ENCODE measurements at regions not wholly inside any gene's neighbourhood (a gene's known extent, or its start where the extent isn't known, plus 50 kb on each side); places are given as distances from the start of the nearest gene placed in this dataset.
"Not testable (repeated sequence)": the region's sequence is repeated elsewhere in the genome, so short reads cannot be mapped to it uniquely, and the experiment has no call there.

DNA sequence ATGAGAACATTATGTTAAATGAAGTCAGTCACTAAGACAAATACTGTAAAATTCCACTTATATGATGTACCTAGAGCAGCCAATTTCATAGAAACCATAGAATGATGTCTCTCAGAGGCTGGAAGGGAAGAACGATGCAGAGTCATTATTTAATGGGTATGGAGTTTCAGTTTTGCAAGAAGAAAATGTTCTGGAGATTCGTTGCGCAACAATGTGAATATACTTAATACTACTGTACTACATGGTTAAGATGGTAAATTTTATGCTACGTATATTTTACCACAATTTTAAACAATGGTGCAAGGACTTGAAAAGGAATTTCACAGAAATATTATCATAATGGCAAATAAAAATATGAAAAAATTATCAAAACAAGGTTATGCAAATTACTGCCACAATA lies 972.6 kb downstream of the KCNMA1 start:
- no peak for DNase-seq (ENCODE audit: low spot score)

DNA sequence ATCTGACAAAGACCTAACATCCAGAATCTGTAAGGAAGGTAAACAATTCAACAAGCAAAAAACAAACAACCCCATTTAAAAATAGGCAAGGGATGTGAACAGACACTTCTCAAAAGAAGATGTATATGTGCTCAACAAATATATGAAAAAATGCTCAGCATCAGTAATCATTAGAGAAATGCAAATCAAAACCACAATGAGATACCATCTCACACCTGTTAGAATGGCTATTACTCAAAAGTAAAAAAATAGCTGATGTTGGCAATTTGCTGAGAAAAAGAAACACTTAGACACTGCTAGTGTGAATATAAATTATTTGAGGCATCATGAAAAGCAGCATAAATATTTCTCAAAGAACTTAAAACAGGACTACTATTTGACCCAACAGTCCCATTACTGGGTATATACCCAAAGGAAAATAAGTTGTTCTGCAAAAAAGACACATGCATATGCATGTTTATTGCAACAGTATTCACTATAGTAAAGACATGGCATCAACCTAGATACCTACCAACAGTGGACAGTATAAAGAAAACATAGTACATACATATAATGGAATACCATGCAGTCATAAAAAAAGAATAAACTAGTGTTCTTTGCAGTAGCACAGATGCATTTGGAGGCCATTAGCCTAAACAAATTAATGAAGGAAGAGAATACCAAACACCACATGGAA lies 980.1 kb downstream of the KCNMA1 start:
- DNase-seq (ENCODE audit: low spot score) = no peak

DNA sequence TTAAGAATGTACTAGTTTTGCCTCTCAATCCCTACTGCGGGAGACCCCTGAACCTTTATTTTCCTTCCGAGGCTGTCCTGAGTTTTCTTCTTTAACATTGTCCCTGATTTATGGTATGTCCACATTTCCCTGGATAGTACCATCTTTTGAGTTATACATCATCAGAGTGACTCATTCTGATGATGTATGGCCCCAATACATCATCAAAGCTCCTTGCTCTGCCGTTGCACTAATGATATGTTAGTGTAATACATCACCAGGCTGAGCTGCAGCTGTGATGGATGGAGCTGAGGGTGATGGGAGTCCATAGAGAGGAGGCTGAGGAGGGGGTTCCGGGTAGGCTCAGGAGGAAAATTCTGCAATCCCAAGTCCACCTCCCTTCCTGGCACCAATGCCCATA lies 986.5 kb downstream of the KCNMA1 start:
- no peak for DNase-seq (ENCODE audit: low spot score)

DNA sequence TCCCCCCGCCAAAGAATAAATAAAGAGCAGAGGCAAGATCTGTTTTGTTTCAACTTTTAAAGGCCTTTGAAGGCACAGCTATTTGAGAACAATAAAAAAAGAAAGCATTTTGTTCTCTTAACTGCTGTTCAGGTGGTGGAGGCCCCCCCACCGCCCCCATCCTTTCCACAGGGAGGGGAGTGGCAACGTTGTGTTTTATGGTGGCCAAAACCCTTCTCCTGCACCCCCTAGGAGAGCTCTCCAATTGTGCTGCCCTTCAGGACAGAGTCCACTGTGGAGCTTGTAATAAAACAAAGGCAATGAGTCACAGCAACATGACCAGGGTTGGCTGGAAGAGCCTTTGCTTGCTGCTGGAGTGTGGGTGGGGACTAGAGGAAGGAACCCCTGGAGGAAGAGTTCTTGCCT lies 987.9 kb downstream of the KCNMA1 start:
- DNase-seq (ENCODE audit: low spot score) = no peak

DNA sequence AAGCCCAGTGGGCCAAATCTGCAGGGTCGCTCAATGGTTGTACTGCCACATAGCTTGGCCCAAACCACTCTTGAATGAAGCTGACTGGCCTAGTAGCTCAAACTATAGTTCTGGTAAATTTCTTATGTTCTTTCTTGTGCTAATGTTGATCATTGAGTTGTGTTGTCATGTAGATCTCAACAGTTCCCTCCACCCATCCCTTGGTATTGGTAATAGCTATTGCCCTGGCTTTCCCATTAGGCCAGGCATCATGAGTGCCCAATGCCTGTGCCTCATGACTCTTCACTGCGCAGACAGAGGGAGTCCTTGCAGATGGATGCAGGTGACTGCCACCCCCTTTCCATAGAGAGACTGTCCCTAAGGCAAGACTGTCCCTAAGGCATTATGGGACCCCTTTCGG lies 988.4 kb downstream of the KCNMA1 start:
- DNase-seq (ENCODE audit: low spot score) = no peak

DNA sequence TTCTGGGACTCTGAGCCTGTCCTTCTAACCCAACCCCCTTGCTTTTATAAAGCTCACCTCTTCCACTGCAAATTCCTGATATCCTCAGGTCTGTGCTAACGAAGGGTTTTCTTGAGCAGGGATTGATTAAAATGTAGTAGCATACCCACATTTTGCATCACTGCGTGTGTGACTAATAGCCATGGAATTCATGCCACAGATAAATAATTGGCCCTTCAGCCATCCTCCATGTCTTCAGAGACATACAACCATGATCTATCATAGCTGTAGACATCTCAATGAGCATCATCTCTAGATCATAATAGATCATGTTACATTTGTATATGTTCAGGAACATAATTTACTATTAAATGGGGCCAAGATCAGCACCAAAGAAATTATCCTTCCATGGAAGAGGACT lies 990.3 kb downstream of the KCNMA1 start:
- DNase-seq (ENCODE audit: low spot score) = no peak

DNA sequence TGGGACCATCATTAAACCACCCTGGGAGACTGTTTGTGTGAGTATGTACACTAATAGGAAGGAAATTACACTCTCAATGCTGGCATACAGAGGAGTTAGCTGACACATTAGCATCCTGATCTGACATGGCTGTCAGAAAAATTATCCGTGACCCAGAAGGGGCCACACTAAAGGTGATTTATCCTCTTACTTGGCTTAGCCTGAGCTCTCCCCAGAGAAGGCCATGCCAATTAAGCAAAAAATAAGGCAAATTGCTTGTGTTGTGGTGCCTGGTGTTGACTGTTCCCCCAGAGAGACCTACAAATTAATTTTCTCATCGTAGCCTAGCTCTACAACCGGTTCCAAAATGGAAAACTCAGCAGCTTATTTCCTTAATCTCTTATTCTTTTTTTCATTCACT lies 992.3 kb downstream of the KCNMA1 start:
- no peak for DNase-seq (ENCODE audit: low spot score)

DNA sequence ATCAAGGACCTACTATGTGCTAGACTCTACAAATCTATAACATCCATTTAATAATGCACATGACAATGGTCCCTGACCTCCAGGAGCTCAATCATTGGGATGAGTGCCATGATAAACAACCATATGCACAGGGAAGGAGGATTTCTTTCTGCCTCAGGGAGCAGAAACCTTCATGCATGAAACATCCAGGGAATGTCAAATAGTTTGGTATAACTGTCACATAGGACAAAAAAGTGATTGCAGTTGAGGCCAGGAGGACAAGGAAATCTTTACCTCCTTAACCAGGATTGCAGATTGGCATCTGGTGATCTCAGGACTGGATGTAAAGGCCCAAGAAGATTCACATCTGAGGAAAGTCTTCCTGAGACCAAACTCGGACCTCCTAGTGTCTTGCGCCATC lies 993.1 kb downstream of the KCNMA1 start:
- DNase-seq (ENCODE audit: low spot score) = no peak

DNA sequence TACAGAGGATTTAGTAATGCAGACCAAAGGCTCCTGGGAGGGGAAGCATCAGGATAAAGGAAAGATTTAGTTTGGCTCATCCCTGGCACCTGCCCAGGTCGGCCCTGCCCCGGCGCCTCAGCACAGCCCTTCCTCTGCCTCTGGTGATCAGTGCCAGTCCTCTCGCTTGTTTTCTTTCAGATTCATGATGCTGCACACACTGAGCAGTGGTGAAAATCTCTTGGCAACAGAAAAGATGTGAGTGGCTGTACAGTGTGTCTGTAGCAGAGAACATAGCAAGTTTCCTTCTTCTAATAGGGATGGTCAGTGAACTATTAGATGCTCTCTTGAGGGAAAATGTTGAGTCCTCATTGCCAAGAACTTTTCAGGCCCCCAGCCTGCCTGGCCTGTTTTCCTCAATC lies 994.1 kb downstream of the KCNMA1 start:
- no peak for DNase-seq (ENCODE audit: low spot score)

DNA sequence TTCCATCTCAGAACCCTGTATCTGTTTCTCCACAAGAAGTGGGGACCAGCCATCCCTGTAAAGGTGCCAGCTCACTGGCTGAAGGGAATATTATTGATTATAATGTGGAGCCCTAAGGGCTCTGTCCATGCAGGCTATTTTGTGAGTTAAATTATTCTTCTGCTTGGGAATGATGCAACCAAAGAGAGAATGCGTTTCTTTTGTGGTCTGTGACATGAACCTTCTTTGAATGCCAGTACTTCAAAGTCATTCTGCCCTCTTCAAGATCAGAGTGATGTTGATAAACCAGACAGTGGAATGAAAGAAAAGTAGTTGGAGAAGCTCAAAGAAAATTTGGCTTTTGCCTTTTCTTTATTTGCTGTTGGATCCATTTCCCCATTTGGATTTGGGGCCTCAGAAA lies 995.2 kb downstream of the KCNMA1 start:
- no peak for DNase-seq (ENCODE audit: low spot score)

DNA sequence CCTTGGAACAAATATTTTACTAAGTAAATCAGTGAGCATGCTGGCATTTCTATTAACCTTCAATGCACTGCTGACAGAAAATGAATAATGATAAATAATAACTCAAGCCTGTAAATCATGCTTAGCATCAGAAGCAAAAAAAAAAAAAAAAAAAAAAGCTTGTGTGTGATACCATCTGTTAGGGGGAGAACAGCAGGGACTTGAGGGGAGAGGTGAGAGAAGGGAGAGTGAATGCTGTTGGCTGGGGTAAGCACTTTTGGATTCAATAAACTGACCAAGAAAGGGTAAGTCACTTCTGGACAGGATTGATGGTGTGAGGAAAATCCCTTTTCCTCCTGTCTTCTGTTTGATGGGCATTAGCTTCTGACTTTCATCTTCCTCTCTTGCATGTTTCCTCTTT lies 996.4 kb downstream of the KCNMA1 start:
- DNase-seq (ENCODE audit: low spot score) = no peak

DNA sequence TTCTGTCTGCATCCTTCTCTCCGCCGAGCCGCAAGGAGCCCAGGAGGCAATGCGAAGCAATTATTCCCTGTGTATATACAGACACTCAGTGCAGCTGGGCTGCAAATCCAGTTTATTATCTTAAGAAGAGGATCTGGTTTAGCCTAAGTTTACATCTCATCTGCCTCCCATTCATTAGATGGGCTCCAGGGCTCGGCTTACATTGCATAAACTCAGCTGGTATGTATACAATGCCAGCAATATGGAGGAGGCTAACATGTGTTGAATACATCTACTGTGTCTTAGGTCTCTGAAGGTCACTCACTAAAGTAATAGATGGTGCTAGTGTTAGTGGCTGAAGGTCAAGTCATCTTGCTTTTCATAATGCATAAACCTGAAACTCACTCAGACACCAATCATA lies 996.8 kb downstream of the KCNMA1 start:
- no peak for DNase-seq (ENCODE audit: low spot score)

DNA sequence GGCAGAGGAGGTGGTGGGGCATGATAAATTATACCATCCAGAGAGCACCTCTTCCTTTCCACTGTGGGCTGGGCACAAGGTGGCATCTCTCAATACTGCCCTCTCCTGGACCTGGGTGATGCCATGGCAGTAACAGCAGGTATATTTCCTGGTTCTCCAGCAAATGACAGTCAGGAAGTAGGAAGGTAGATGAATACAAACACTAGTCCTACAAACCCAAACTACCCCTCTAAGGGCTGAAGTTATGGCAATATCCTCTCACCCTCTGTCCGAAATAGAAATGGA lies 1004.9 kb downstream of the KCNMA1 start:
- DNase-seq (ENCODE audit: low spot score) = no peak

DNA sequence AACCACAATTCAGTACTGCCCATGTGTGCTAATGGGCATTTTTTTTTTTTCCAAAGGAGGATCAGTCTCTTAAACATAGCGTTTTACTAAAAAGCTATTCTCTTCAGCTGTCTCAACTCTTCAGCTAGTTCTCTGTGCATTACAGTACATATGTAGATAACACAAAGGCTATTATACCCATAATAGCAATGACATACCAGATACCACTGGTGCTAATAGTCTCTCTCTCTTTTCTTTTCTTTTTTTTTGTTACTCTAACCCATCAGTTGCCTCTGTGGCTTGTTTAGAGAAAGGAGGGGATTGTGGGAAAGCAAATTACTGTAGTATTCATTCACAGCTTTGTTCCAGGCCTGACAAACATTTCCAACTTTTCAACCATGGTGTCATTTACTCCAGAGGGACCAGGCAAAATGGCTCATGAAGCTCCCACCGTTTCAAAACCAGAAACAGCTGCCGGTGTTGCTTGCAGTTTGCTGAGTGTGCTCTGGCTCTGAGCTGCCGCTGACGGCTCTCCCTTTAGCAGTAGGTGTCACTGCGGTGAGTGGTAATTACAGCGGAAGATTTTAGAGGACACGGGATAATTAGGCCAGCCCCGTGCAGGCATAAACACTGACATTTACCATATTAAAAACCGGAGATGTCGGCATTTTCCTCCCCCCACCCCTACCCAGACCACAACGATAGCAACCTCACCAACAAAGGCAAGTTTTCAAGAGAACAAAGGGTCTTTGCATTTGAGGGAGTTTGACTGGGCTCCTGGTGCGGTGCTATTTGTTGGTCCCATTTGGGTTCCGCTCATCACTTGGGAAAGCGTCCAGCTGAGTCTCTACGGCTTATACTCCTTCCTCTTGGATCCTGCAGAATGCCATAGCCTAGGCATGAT lies 1005.5 kb downstream of the KCNMA1 start:
- DNase-seq (ENCODE audit: low spot score) = no peak

DNA sequence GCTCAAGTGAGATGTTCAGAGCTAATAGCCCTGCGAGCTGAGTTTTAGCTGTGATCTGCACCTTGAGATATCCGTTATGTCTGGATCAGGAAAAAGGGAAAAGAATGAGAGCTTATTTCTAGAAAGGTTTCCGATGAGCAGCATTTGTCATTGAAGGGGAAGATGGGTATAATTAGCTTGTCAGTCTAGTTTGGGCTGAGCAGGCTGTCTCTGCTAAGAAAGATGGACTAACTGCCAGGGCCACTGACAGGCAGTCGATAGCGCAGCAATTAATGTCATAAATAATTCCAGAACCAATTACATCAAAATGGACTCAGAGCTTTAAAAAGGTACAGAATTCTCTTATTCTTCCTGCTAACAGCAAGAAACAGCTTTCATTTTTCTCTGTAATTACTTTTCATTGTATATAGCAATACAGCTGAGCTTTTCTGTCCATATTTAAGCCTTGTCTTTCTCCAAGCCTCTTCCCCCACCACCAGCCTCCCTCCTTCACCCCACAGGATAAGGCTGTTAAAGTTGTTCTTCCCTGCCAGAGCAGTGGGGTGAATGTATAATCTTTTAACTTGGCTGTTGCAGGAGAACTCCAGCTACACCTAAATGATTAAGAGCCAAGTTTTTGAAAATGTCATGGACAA lies 1006.5 kb downstream of the KCNMA1 start:
- no peak for DNase-seq (ENCODE audit: low spot score)

DNA sequence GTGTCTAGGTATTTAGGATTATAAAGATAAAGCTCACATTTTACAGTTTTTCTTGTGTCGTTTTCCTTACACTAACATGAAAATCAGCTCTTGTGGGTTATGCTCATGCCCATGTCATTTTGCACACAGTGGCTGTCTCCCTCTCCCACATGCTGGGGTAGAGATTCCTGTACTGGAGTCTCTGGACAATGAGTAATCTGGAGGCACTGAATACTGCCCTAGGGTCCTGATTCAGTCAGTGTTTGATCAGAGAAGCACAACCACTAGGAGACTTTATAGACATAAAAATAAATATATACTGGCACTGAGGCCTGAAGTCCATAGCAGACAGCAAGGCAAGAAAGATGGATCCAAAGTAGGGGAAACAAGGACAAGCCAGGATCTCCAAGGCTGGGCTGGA lies 1008.8 kb downstream of the KCNMA1 start:
- no peak for DNase-seq (ENCODE audit: low spot score)

DNA sequence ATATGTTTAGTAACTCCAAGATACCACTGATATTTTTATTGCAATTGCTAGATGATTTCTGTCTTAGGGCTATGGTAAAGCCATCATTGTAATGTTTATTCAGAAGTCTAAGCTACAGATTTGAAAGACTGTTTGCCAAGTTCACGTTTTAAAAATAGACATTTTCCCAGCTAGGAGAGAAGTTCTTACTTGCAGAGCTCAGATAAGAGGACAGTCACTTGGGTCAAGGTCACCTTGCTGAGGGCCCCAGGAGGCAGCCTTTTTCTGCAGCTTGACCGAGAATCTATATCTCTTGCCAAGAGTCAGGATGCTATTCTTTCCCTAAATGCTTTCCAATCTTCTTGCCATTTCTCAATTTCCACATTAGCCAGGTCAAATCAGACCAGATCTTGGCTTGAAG lies 1011.2 kb downstream of the KCNMA1 start:
- DNase-seq (ENCODE audit: low spot score) = no peak

DNA sequence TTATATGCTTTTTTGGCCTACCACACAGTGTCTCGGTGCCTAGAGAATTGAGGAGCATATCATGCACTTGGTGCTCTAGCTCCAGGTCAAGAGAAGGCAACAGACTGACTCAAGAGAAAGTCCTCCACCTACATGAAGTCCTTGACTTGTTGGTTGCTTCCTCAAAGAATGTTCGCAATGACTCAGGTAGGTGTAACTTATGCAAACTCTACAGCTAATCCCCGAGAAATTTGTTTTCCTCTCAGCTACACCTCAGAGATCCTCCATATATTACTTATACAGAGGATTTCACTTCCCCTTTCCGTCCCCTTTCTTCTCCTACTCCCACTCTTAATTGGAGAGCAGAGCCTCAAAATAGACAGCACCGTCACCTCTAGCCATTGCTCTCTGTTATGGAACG lies 1013.1 kb downstream of the KCNMA1 start:
- no peak for DNase-seq (ENCODE audit: low spot score)

DNA sequence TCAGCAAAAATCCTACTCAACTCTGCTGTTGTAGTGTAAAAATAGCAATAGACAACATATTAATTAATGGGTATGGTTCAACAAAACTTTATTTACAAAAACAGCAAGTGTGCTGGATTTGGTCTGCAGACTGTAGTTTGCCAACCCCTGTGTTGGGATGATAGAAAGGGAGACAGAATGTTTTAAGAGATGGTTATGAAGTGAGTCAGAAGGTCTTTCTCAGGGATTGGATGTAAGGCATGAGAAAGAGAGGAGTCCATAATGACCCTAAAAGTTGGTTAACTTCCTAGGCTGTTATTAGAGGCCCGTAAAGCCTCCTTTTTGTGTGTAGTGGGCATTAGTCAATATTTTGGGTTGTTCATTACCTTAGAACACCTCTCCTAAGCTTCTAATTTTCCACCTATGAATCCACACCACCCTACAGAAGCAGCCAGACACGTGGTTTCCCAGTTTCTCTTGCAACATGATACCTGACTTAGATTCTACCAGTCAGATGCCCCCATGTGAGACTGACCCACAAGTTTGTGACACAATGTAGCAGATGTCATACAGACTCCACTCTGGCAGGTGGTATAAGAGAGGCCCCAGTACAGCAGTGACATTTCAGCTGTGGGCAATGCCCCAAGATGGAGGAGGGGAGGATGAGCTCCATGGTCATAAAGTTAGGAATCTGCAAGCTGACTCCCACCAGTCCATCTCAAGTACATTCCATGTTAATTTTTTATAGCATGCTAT lies 1015.6 kb downstream of the KCNMA1 start:
- no peak for DNase-seq (ENCODE audit: low spot score)

DNA sequence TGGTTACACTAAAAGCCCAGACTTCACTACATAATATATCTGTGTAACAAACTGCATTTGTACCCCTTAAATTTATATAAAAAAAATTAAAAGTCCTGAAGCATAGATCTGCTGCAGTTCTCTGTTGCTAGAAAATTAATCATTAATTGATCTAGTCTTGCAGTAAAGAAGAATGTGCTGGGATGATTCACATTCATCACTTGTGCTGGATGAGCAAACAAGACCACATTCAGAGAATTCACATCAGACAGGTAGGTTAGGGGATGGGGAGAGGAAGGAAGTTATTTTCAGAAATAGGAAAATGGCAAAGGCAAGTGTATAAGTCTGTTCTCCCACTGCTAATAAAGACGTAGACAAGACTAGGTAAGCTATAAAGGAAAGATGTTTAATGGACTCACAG lies 1019.0 kb downstream of the KCNMA1 start:
- DNase-seq (ENCODE audit: low spot score) = no peak

DNA sequence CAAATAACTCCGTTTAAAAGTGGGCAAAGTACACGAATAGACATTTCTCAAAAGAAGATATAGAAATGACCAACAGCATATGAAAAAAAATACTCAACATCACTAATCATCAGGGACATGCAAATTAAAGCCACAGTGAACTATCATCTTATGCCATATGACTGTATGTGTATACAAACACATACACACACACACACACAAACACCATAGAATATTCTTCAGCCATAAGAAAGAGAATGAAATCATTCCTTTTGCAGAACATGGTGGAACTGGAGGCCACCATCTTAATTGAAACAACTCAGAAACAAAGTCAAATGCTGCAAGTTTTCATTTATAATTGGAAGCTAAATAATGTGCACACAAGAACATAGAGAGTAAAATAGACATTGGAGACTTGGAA lies 1019.4 kb downstream of the KCNMA1 start:
- no peak for DNase-seq (ENCODE audit: low spot score)

DNA sequence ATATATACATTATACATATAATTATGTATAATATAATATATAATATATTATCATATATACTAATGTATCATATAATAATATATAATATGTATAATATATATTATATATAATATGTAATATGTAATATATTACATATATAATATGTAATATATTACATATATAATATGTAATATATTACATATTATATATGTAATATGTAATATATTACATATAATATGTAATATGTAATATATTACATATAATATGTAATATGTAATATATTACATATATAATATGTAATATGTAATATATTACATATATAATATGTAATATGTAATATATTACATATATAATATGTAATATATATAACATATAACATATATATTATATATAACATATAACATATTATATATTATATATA lies 1020.9 kb downstream of the KCNMA1 start:
- DNase-seq (ENCODE audit: low spot score) = not testable (repeated sequence)

DNA sequence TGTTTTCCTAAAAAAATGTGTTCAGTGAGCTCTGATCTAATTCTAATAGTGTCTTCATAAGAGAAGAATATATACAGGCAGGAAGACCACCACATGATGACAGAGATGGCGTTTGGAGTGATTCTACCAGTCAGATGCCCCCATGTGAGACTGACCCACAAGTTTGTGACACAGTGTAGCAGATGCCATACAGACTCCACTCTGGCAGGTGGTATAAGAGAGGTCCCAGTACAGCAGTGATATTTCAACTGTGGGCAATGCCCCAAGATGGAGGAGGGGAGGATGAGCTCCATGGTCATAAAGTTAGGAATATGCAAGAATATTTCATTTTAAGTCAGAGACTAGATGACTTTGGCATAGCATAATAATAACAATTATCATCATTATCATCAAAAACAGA lies 1022.6 kb downstream of the KCNMA1 start:
- DNase-seq (ENCODE audit: low spot score) = no peak

Data from globus pallidus (tissue), 1 donor.